Ishikawa (cell line): ENCODE measurements at regions not wholly inside any gene's neighbourhood (a gene's known extent, or its start where the extent isn't known, plus 50 kb on each side); places are given as distances from the start of the nearest gene placed in this dataset.
A peak's percentile ranks its signal among the peaks of the same experiment; 100 is the strongest.

ENCODE experiments used
- CEBPB ChIP-seq: IDR thresholded peaks from 2 replicates; pipeline ENCODE4 v1.6.1; 2012
- CREB1 ChIP-seq: IDR thresholded peaks from 2 replicates; pipeline ENCODE4 v1.6.1; 2012; ENCODE audit warnings: low read depth
- EGR1 ChIP-seq: IDR thresholded peaks from 2 replicates; pipeline ENCODE4 v1.6.1; 2012
- EP300 ChIP-seq: IDR thresholded peaks from 2 replicates; pipeline ENCODE4 v1.6.1; 2012; ENCODE audit warnings: borderline replicate concordance
- FOXM1 ChIP-seq: IDR thresholded peaks from 2 replicates; pipeline ENCODE4 v1.6.1; 2012; ENCODE audit warnings: low read depth, borderline replicate concordance
- NFIC ChIP-seq: IDR thresholded peaks from 2 replicates; pipeline ENCODE4 v1.6.1; 2012
- RAD21 ChIP-seq: IDR thresholded peaks from 2 replicates; pipeline ENCODE4 v1.6.1; 2012; ENCODE audit warnings: low read depth
- TAF1 ChIP-seq: IDR thresholded peaks from 2 replicates; pipeline ENCODE4 v1.6.1; 2012; ENCODE audit warnings: low read depth, mild to moderate bottlenecking
- TCF12 ChIP-seq: IDR thresholded peaks from 2 replicates; pipeline ENCODE4 v1.6.1; 2012; ENCODE audit warnings: low read depth
- TEAD4 ChIP-seq: IDR thresholded peaks from 2 replicates; pipeline ENCODE4 v1.6.1; 2012
- YY1 ChIP-seq: IDR thresholded peaks from 2 replicates; pipeline ENCODE4 v1.6.1; 2012; ENCODE audit warnings: low read depth
- ZBTB7A ChIP-seq: IDR thresholded peaks from 2 replicates; pipeline ENCODE4 v1.6.1; 2012; ENCODE audit warnings: low read depth
- TF ChIP-seq, protein P1 (sequence below): IDR thresholded peaks from 2 replicates; pipeline ENCODE4 v1.6.1; 2012
- TF ChIP-seq, protein P2 (sequence below): IDR thresholded peaks from 2 replicates; pipeline ENCODE4 v1.6.1; 2012
- TF ChIP-seq, protein P3 (sequence below): IDR thresholded peaks from 2 replicates; pipeline ENCODE4 v1.6.1; 2012; ENCODE audit warnings: low read depth, mild to moderate bottlenecking

DNA sequence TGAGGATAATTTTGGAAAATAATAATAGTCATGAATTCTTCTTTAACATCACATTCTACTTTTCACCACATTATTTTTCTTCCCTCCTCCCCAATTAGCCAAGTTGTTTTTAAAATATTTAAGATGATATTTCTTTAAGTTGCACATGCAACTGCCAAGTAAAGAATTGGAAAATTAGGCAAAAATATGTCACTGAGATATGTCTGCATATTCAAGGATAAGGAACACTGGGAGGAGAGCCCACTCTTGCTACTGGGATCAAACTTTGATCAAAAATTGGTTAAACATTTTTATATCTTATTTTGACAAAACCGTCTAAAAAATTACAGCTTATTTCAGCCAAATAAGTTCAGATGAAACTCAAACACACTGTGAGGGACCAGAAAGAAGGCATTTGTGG, 231.2 kb upstream of the TMTC1 start:
- TF ChIP-seq EGR1, result no peak

DNA sequence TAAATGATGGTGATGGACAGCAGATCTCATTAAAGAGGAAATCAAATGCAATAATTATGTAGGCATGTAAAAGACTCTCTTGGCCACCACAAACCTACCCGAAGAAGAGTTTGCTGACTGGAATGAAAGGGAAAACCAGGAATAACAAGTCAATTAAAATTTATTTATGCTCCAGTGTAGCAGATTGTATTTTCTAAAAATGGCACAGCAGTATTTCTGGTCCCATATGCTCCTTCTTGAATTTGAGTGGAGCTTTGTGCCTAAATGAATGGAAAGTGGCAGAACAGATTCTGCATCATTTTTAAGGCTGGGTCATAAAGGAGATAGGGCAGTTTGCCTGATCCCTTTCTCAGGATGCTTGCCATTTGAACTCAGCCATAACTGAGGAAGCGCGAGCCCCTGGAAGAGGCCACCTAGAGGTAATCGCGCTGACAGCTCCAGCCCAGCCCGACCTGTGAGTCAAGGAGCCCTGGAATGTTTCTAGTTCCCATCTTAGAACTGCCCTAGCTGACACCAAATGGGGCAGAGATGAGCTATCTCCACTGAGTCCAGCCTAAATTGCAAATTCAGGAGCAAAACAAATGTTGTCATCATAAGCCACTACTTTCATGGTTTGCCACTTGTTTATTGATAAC, 229.2 kb upstream of the TMTC1 start:
- no peak for TF ChIP-seq CEBPB
- TF ChIP-seq TEAD4, result 0 out of 2 replicates have a peak, but pooled peaks have one; percentile 16

DNA sequence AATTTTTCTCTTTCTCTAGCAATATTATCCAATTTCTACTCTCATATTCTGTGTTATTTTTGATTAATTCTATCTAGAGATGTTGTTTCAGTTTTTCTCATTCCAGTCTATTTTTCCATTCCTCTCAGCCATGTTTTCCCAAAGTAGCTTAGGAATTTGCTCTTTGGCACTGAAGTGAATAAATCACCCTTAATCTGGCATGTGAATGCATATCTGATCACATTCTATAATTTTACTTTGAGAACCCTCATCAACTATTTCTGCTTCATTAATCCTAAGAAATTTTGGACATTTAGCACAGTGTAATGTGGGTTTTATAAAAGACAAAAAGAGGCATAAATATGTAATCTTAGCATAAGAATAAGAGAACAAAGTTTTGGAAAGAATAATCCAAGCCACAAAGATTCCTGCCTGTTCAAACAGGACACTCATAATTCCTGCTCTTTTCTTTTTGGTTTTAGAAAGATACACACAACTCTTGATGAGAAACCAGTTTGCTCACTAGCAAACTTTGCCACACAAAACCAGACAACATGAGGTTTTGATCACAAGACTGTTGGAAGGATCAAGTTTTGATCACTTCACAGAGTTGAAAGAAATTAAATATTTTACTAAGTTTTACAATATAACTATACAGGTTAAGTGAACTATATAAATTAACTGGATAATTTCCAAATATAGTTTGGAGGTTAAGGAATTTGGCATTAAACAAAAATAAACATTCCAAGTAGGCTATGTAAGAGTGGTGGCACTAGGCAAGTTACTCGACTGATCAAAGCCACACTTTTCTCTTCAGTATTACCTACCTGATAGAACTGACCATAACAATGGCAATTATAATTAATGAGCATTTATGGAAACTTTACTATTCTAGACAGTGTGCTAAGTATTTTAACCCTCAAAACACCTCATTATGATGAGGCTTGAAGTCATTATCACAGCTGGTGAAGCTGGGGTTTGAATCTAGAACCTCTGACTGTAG, 226.6 kb upstream of the TMTC1 start:
- TF ChIP-seq, protein P1, sequence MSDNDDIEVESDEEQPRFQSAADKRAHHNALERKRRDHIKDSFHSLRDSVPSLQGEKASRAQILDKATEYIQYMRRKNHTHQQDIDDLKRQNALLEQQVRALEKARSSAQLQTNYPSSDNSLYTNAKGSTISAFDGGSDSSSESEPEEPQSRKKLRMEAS, result peak; percentile 20; the same call in 1 of the 2 replicates
- 0 out of 2 replicates have a peak, but pooled peaks have one; percentile 6 for TF ChIP-seq RAD21
- peak; percentile 85 for TF ChIP-seq TCF12
- TF ChIP-seq, protein P2, sequence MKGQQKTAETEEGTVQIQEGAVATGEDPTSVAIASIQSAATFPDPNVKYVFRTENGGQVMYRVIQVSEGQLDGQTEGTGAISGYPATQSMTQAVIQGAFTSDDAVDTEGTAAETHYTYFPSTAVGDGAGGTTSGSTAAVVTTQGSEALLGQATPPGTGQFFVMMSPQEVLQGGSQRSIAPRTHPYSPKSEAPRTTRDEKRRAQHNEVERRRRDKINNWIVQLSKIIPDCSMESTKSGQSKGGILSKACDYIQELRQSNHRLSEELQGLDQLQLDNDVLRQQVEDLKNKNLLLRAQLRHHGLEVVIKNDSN, result no peak
- peak; percentile 92 for TF ChIP-seq FOXM1
- peak; percentile 96 for TF ChIP-seq EP300
- TF ChIP-seq CEBPB, result no peak
- TF ChIP-seq YY1, result 0 out of 2 replicates have a peak, but pooled peaks have one; percentile 27
- TF ChIP-seq TAF1, result no peak
- no peak for TF ChIP-seq CREB1
- TF ChIP-seq EGR1, result no peak
- peak; percentile 93 for TF ChIP-seq NFIC
- TF ChIP-seq, protein P3, sequence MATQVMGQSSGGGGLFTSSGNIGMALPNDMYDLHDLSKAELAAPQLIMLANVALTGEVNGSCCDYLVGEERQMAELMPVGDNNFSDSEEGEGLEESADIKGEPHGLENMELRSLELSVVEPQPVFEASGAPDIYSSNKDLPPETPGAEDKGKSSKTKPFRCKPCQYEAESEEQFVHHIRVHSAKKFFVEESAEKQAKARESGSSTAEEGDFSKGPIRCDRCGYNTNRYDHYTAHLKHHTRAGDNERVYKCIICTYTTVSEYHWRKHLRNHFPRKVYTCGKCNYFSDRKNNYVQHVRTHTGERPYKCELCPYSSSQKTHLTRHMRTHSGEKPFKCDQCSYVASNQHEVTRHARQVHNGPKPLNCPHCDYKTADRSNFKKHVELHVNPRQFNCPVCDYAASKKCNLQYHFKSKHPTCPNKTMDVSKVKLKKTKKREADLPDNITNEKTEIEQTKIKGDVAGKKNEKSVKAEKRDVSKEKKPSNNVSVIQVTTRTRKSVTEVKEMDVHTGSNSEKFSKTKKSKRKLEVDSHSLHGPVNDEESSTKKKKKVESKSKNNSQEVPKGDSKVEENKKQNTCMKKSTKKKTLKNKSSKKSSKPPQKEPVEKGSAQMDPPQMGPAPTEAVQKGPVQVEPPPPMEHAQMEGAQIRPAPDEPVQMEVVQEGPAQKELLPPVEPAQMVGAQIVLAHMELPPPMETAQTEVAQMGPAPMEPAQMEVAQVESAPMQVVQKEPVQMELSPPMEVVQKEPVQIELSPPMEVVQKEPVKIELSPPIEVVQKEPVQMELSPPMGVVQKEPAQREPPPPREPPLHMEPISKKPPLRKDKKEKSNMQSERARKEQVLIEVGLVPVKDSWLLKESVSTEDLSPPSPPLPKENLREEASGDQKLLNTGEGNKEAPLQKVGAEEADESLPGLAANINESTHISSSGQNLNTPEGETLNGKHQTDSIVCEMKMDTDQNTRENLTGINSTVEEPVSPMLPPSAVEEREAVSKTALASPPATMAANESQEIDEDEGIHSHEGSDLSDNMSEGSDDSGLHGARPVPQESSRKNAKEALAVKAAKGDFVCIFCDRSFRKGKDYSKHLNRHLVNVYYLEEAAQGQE, result peak; percentile 18; the same call in 1 of the 2 replicates
- peak; percentile 99 for TF ChIP-seq TEAD4
- TF ChIP-seq ZBTB7A, result no peak

DNA sequence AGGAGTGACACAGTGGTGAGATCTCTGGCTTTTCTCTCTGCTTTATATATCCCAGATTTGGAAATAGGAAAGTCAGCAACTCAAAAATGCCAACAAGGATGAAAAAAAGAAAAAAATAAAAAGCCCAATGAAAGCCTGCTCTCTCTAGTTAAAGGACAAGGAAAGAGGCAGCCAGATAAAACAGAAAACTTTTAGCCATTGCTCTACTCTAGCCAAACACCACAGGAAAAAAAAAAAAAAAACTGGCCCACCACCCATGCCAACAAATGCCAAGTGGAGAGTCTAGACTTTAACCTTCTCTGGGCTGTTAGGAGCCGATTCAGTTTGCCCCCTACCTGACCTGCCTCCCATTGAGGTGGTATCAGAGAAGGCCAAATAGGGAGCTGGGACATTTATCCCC, 222.3 kb upstream of the TMTC1 start:
- no peak for TF ChIP-seq TAF1
- TF ChIP-seq TEAD4, result no peak
- no peak for TF ChIP-seq TCF12
- TF ChIP-seq CREB1, result no peak
- no peak for TF ChIP-seq CEBPB
- no peak for TF ChIP-seq YY1

DNA sequence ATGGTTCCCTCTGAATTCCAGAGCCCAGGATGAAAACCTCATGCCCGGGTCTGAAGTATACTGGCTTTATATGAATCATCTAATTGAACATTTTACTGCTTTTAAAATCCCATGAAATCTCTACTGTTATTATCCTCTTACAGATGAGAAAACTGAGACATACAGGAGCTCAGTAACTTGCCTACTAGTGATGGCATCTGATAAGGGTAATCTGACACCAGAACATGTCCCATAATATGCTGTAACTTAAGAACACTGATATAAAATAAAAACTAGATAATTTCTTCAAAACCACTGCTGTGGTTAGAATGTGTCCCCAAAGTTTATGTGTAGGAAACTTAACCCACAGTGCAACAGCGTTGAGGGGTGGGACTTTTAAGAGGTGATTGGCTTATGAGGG, 219.6 kb upstream of the TMTC1 start:
- TF ChIP-seq FOXM1 (no peak), CREB1 (no peak), YY1 (no peak), TEAD4 (no peak), NFIC (no peak), TAF1 (no peak), EP300 (no peak), ZBTB7A (no peak), CEBPB (no peak), TCF12 (no peak), EGR1 (no peak)
- TF ChIP-seq, protein P3, result no peak
- TF ChIP-seq, protein P1, result no peak

DNA sequence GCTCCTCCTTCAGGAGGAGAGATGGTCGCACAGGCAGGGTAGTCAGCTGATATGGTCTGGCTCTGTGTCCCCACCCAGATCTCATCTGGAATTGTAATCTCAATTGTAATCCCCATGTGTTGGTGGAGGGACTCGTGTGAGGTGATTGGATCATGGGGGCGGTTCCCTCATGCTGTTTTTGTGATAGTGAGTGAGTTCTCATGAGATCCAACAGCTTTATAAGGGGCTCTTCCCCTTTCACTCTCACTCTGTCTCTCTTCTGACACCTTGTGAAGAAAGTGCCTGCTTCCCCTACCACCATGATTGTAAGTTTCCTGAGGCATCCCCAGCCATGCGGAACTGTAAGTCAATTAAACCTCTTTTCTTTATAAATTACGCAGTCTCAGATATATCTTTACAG, 218.9 kb upstream of the TMTC1 start:
- TF ChIP-seq YY1 (no peak), CREB1 (no peak), NFIC (no peak)
- TF ChIP-seq, protein P3, result no peak
